HG03342 (cell line): ENCODE measurements at regions not wholly inside any gene's neighbourhood (a gene's known extent, or its start where the extent isn't known, plus 50 kb on each side); places are given as distances from the start of the nearest gene placed in this dataset.
"Not testable (repeated sequence)": the region's sequence is repeated elsewhere in the genome, so short reads cannot be mapped to it uniquely, and the experiment has no call there.

Experiments
- ATAC-seq: cut with Tn5 transposase; IDR thresholded peaks from one replicate; pipeline ENCODE4 v1.9.1; 2021; ENCODE audit warnings: mild to moderate bottlenecking, moderate library complexity; ENCODE audit not compliant: unreplicated experiment

- ATAC-seq = no peak
These were observed 506.3 kb upstream of the IMPG1 start for GRCh38 chr6:76578746-76579145.

- no peak for ATAC-seq
These were observed 502.3 kb upstream of the IMPG1 start for GRCh38 chr6:76574746-76575145.

- no peak for ATAC-seq
These were observed 493.5 kb upstream of the IMPG1 start for GRCh38 chr6:76565932-76566331.

- not testable (repeated sequence) for ATAC-seq
These were observed 489.9 kb upstream of the IMPG1 start for GRCh38 chr6:76562371-76562770.

- not testable (repeated sequence) for ATAC-seq
These were observed 488.6 kb upstream of the IMPG1 start for GRCh38 chr6:76560851-76561755.

GRCh38 chr6:76553256-76553655, 480.8 kb upstream of the IMPG1 start:
- ATAC-seq = no peak

GRCh38 chr6:76552268-76552667, 479.8 kb upstream of the IMPG1 start:
- ATAC-seq = no peak

- ATAC-seq = no peak
These were observed 461.2 kb upstream of the IMPG1 start for GRCh38 chr6:76533661-76534060.

- no peak for ATAC-seq
These were observed 460.2 kb upstream of the IMPG1 start for GRCh38 chr6:76532647-76533046.

- ATAC-seq = no peak
These were observed 446.0 kb upstream of the IMPG1 start for GRCh38 chr6:76518443-76518842.

- no peak for ATAC-seq
These were observed 444.5 kb upstream of the IMPG1 start for GRCh38 chr6:76516924-76517323.

- ATAC-seq = no peak
These were observed 438.0 kb upstream of the IMPG1 start for GRCh38 chr6:76510489-76510888.

GRCh38 chr6:76509397-76509796, 436.9 kb upstream of the IMPG1 start:
- ATAC-seq = no peak

GRCh38 chr6:76506808-76507207, 434.3 kb upstream of the IMPG1 start:
- no peak for ATAC-seq

GRCh38 chr6:76495909-76496308, 423.4 kb upstream of the IMPG1 start:
- no peak for ATAC-seq

GRCh38 chr6:76491376-76491775, 418.9 kb upstream of the IMPG1 start:
- not testable (repeated sequence) for ATAC-seq

GRCh38 chr6:76490456-76490855, 418.0 kb upstream of the IMPG1 start:
- ATAC-seq = no peak

- no peak for ATAC-seq
These were observed 408.6 kb upstream of the IMPG1 start for GRCh38 chr6:76481101-76481500.

- no peak for ATAC-seq
These were observed 400.4 kb upstream of the IMPG1 start for GRCh38 chr6:76472858-76473257.

- ATAC-seq = peak; percentile 64
These were observed 393.8 kb upstream of the IMPG1 start for GRCh38 chr6:76466286-76466685.

- ATAC-seq = no peak
These were observed 392.9 kb upstream of the IMPG1 start for GRCh38 chr6:76465410-76465809.

GRCh38 chr6:76453270-76453669, 380.8 kb upstream of the IMPG1 start:
- no peak for ATAC-seq
